ENCODE measurements at regions not wholly inside any gene's neighbourhood (a gene's known extent, or its start where the extent isn't known, plus 50 kb on each side); places are given as distances from the start of the nearest gene placed in this dataset. TPM values are rescaled to one million over a fixed set of nuclear protein-coding genes. Genes with fewer than 3 reads are reported as not detected.
"Not testable (repeated sequence)": the region's sequence is repeated elsewhere in the genome, so short reads cannot be mapped to it uniquely, and the experiment has no call there.

DNA sequence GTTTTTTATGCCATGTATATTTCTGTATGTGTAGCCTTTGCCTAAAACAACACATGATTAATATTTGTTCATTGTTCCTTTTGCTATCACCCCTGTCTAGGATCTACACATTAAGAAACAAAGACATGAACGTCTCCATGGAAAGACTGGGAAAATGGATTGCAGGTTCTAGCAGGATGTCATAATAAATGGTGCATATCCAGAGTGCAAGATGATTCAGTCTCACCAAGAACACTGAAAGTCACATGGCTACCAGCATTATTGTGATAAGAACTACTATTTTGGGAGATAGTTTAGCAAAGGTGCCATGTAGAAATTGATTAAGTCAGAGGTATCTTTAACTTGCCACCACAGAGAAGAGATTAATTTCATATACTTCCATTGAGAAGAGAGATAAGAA lies 398.3 kb downstream of the OR4F29 start:
- intact Hi-C loops (cut with DNase I, micrococcal nuclease); DNase-seq; H3K9me3 ChIP-seq; H3K4me3 ChIP-seq; ATAC-seq; H3K4me1 ChIP-seq (ENCODE audit: low read depth); H3K36me3 ChIP-seq (ENCODE audit: low read depth): not testable (repeated sequence)

DNA sequence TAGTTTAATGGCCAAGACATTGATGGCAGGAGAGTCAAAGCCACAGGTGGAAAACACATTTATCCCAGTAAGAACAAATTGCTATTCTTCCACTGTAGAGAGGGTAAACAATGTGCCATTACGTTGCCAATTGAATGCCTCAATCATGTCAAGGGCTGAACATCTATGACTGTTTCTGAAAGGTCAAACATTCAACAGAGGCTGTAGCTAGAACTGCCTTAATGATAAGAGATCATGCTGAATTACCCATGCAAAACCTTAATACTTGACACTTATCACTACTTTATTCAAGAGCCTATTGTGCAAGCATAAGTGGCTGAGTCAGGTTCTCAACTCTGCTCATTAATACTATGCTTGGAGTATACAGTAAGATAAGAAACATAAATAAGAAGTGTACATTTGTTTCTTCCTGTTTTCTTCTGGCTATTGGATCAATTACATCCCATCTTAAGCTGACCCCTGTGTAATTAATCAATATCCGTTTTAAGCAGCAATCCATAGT lies 409.5 kb downstream of the OR4F29 start:
- intact Hi-C loops (cut with DNase I, micrococcal nuclease) = not testable (repeated sequence)

DNA sequence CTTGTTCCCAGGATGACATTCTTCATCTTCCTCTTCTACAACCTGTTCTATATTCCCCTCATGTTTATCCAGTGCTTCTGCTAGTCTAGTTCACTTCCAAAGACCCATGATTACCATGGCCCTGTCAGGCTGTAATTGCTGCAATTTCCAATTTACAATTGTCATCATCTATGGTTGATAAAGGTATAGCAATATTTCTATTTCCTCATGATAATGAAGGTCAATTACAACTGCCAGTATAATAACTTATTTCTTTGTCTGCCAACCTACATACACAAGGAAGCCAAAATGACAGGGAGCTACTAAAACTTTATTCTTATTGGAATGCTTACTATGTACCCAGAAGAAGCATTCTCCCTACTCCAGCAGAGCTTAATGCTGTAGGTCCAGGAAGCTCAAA lies 410.3 kb downstream of the OR4F29 start:
- peak; percentile 51 for ATAC-seq
- not testable (repeated sequence) for DNase-seq

More for the DNA sequence above, 409.5 kb downstream of the OR4F29 start:
- not testable (repeated sequence) for ATAC-seq; H3K4me3 ChIP-seq; DNase-seq; H3K9me3 ChIP-seq; H3K4me1 ChIP-seq (ENCODE audit: low read depth); H3K36me3 ChIP-seq (ENCODE audit: low read depth)

DNA sequence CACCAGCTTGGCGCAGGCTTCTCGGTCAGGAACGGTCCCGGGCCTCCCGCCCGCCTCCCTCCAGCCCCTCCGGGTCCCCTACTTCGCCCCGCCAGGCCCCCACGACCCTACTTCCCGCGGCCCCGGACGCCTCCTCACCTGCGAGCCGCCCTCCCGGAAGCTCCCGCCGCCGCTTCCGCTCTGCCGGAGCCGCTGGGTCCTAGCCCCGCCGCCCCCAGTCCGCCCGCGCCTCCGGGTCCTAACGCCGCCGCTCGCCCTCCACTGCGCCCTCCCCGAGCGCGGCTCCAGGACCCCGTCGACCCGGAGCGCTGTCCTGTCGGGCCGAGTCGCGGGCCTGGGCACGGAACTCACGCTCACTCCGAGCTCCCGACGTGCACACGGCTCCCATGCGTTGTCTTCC lies 422.3 kb downstream of the OR4F29 start:
- H3K36me3 ChIP-seq (ENCODE audit: low read depth); H3K4me3 ChIP-seq; DNase-seq; ATAC-seq; intact Hi-C loops (cut with DNase I, micrococcal nuclease); H3K9me3 ChIP-seq; H3K4me1 ChIP-seq (ENCODE audit: low read depth): not testable (repeated sequence)

More for the DNA sequence above, 410.3 kb downstream of the OR4F29 start:
- intact Hi-C loops (cut with DNase I, micrococcal nuclease); H3K36me3 ChIP-seq (ENCODE audit: low read depth); H3K4me3 ChIP-seq; H3K9me3 ChIP-seq; H3K4me1 ChIP-seq (ENCODE audit: low read depth): not testable (repeated sequence)

DNA sequence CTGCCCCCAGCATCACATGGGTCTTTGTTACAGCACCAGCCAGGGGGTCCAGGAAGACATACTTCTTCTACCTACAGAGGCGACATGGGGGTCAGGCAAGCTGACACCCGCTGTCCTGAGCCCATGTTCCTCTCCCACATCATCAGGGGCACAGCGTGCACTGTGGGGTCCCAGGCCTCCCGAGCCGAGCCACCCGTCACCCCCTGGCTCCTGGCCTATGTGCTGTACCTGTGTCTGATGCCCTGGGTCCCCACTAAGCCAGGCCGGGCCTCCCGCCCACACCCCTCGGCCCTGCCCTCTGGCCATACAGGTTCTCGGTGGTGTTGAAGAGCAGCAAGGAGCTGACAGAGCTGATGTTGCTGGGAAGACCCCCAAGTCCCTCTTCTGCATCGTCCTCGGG lies 434.2 kb downstream of the OR4F29 start:
- intact Hi-C loops (cut with DNase I, micrococcal nuclease); H3K9me3 ChIP-seq; H3K36me3 ChIP-seq (ENCODE audit: low read depth); H3K4me1 ChIP-seq (ENCODE audit: low read depth); ATAC-seq; H3K4me3 ChIP-seq: not testable (repeated sequence)
- DNase-seq = peak; percentile 0 to 52 (median 17)

DNA sequence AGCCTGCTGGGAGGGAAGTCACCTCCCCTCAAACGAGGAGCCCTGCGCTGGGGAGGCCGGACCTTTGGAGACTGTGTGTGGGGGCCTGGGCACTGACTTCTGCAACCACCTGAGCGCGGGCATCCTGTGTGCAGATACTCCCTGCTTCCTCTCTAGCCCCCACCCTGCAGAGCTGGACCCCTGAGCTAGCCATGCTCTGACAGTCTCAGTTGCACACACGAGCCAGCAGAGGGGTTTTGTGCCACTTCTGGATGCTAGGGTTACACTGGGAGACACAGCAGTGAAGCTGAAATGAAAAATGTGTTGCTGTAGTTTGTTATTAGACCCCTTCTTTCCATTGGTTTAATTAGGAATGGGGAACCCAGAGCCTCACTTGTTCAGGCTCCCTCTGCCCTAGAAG lies 435.5 kb downstream of the OR4F29 start:
- intact Hi-C loops (cut with DNase I, micrococcal nuclease); H3K36me3 ChIP-seq (ENCODE audit: low read depth); H3K4me3 ChIP-seq; ATAC-seq; H3K9me3 ChIP-seq; H3K4me1 ChIP-seq (ENCODE audit: low read depth): not testable (repeated sequence)
- peak; percentile 1 to 39 (median 3) for DNase-seq

DNA sequence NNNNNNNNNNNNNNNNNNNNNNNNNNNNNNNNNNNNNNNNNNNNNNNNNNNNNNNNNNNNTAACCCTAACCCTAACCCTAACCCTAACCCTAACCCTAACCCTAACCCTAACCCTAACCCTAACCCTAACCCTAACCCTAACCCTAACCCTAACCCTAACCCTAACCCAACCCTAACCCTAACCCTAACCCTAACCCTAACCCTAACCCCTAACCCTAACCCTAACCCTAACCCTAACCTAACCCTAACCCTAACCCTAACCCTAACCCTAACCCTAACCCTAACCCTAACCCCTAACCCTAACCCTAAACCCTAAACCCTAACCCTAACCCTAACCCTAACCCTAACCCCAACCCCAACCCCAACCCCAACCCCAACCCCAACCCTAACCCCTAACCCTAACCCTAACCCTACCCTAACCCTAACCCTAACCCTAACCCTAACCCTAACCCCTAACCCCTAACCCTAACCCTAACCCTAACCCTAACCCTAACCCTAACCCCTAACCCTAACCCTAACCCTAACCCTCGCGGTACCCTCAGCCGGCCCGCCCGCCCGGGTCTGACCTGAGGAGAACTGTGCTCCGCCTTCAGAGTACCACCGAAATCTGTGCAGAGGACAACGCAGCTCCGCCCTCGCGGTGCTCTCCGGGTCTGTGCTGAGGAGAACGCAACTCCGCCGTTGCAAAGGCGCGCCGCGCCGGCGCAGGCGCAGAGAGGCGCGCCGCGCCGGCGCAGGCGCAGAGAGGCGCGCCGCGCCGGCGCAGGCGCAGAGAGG lies 441.3 kb downstream of the OR4F29 start:
- H3K9me3 ChIP-seq; H3K36me3 ChIP-seq (ENCODE audit: low read depth); H3K4me3 ChIP-seq; H3K4me1 ChIP-seq (ENCODE audit: low read depth); intact Hi-C loops (cut with DNase I, micrococcal nuclease): not testable (repeated sequence)
- DNase-seq (peak; percentile 24 to 38 (median 30)), ATAC-seq (peak; percentile 16)

Small RNA genes in the stretch of these regions (microRNA-seq; reads per million reads assigned to microRNA genes)
- gene MIR6859-1 (not detected), gene MIR6859-2 (not detected)

All from mucosa of descending colon (tissue), 3 donors.